Inflammatory macrophage (primary cell): ENCODE measurements at regions not wholly inside any gene's neighbourhood (a gene's known extent, or its start where the extent isn't known, plus 50 kb on each side); places are given as distances from the start of the nearest gene placed in this dataset.
"Not testable (repeated sequence)": the region's sequence is repeated elsewhere in the genome, so short reads cannot be mapped to it uniquely, and the experiment has no call there.

ENCODE experiments used
- DNase-seq, 2 donors: peaks; one replicate each; pipeline ENCODE4 v3.0.0-alpha.2; 2020 to 2022

- no peak for DNase-seq
Observed at GRCh38 chr7:131056007-131056406, 271.7 kb upstream of the MKLN1 start.

DNA sequence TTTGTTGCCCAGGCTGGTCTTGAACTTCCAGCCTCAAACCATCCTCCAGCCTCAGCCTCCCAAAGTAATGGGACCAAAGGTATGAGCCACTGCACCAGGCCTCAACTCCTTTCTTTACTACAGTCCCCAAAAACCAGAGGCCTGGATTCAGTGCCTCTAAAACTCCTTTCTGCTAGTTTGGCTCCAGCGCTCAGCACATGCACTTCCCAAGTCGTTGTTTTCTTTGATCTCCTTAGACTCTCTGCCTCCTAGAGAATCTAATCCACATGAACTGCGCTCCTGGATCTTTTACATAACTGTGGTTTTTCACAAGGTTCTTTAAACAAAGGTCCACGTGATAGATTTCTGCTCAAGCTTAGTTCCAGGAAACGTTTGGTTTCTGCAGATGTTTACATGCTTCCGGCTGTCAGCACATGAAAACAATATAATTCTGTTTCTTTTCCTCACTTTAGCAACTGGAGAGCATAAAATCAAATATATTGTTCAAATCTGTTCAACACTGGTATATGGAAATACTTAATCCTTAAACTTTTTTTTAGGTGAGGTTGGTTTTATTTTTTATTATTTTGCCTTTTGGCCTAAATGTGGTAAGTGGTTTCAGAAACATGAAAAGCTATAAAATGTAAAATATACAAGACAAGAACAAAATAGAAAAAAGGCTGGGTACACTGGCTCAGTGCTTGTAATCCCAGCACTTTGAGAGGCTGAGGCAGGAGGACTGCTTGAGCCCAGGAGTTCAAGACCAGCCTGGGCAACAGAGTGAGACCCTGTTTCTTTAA lies 270.5 kb upstream of the MKLN1 start:
- DNase-seq, result peak; percentile 54 to 66

GRCh38 chr7:131057794-131058070 lies 269.9 kb upstream of the MKLN1 start:
- no peak for DNase-seq

DNA sequence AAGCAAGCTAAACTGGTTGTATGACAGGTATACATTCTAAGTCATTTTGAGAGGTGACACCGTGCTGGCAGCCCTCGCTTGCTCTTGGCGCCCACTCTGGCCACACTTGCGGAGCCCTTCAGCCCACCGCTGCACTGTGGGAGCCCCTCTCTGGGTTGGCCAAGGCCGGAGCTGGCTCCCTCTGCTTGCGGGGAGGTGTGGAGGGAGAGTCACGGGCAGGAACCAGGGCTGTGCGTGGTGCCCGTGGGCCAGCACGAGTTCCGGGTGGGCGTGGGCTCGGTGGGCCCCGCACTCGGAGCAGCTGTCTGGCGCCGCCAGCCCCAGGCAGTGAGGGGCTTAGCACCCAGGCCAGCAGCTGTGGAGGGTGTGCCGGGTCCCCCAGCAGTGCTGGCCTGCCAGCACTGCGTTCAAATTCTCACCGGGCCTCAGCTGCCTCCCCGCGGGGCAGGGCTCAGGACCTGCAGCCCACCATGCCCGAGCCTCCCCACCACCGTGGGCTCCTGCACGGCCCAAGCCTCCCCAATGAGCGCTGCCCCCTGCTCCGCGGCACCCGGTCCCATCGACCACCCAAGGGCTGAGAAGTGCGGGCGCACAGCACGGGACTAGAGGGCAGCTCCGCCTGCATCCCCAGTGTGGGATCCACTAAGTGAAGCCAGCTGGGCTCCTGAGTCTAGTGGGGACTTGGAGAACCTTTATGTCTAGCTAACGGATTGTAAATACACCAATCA lies 269.0 kb upstream of the MKLN1 start:
- DNase-seq, result not testable (repeated sequence)

DNA sequence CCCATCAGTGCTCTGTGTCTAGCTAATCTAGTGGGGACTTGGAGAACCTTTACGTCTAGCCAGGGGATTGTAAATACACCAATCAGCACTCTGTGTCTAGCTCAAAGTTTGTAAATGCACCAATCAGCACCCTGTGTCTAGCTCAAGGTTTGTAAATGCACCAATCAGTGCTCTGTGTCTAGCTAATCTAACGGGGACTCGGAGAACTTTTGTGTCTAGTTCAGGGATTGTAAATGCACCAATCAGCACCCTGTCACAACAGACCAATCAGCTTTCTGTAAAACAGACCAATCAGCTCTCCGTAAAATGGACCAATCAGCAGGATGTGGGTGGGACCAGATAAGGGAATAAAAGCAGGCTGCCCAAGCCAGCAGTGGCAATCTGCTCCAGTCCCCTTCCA lies 268.3 kb upstream of the MKLN1 start:
- DNase-seq, result not testable (repeated sequence)

DNA sequence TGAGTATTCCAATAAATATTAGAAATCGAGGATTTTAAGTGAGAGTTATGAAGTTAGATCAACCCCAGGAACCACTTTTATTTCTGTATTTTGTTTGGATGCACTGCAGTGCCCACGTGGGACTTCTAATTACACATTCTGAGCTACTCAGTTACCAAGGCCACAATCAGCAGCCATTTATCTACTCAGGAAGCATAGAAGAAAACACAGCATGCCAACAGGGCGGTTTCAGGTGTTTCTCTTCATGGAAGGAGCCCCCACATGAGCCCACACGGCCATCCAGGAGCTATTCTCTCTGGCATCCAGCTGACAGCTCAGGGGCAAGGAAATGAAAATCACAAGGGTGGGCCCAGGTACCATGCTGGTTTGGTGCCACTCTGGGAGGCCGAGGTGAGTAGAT lies 266.5 kb upstream of the MKLN1 start:
- DNase-seq, result no peak

GRCh38 chr7:131061818-131062217 lies 265.9 kb upstream of the MKLN1 start:
- DNase-seq, result peak in 1 of 2 donors; percentile 34

- DNase-seq, result no peak
Observed at GRCh38 chr7:131066635-131067034, 261.0 kb upstream of the MKLN1 start.

- DNase-seq, result no peak
Observed at GRCh38 chr7:131067220-131067619, 260.5 kb upstream of the MKLN1 start.

DNA sequence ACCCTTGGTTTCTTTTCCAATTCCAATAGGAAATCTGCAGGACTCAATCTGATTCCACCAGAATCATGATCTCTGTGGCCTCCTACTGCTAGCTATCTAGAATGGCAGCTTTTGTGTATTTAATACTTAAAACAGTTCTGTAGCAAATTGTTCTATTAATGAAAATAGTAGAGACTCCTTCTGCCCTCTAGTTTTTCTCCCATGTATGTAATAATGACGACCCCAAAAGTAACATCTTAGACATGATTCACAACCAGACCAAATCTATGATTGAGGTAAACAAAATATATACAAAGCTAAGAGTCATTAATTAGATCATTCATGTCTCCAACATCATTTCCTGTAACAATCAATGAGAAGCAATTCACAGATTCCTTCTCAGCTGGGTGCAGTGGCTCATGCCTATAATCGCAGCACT lies 259.1 kb upstream of the MKLN1 start:
- no peak for DNase-seq

GRCh38 chr7:131071786-131072504 lies 255.7 kb upstream of the MKLN1 start:
- DNase-seq, result peak; percentile 21 to 63

GRCh38 chr7:131072505-131073091 lies 255.1 kb upstream of the MKLN1 start:
- DNase-seq, result peak in 1 of 2 donors; percentile 15

DNA sequence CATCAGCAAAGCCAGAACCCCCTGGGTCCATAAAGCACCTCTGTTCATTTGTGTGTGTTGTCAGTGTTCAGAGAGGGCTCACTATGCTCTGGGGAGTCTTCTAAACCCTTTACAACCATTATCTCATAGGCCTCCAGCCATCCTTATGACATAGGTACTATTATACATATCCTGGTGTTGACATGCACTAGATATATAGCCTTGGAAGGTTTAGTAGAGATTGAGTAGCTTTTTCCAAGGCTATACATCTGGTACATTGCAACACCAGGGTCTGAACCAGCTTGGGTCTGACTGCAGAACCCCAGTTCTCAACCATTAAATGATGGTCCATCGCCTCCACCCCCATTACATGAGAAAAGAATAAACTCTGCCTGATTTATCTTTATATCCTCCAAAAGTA lies 253.6 kb upstream of the MKLN1 start:
- DNase-seq, result no peak

- DNase-seq, result no peak
Observed at GRCh38 chr7:131074585-131074984, 253.1 kb upstream of the MKLN1 start.

DNA sequence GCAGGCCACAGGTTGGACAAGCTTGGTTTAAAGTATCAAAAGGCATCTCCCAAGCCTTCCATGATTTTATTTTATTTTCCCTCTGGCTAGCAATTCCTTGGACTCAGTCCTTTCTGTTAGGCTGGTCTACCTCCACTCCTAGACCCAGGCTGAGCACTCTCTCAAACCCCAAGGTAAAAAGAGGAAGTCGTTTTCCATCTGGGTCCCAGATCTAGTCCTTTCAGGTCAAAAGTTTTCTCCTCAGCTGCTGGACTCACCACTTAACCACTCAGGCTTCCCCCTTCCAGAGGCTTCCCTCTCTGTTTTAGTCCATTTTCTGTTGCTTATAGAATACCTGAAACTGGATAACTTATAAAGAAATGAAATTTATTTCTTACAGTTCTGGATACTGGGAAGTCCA lies 252.3 kb upstream of the MKLN1 start:
- DNase-seq, result no peak

DNA sequence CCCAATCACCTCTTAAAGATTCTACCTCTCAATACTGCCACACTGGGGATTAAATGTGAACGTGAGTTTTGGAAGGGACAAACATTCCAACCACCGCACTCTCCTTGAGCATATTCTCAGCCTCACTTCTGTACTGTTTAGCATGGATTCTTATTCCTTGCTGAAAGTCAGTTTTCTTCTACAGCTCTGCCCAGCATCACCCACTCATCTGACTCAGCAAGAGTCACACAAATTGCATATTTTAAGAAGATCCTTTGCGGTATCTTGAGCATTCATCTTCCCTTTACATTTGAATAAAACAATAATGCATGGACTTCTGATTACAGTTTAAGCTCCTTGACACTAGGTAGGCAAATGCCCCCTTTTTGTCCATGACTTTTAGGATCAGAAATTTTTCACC lies 251.6 kb upstream of the MKLN1 start:
- peak in 1 of 2 donors; percentile 63 for DNase-seq

GRCh38 chr7:131076711-131077181 lies 250.9 kb upstream of the MKLN1 start:
- no peak for DNase-seq

DNA sequence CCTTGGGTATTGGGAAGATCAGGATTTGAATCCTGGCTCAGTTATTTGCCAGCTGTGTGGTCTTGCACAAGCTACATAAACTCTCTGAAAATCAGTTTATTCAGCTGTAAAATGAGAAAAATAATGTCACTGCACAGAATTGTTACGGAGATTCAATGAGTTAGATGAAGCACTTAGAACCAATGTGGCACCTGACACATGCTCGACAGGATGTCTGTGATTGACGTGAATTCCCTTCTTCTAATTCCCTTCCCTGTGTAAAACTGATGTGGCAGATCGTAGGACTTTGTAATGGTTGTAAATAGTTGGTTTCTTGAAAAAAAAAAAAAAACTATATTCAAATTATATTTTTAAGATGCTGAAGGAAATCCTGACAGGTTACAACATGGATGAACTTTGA lies 249.9 kb upstream of the MKLN1 start:
- no peak for DNase-seq

GRCh38 chr7:131080754-131081153 lies 246.9 kb upstream of the MKLN1 start:
- no peak for DNase-seq

GRCh38 chr7:131081308-131081707 lies 246.4 kb upstream of the MKLN1 start:
- DNase-seq, result no peak

DNA sequence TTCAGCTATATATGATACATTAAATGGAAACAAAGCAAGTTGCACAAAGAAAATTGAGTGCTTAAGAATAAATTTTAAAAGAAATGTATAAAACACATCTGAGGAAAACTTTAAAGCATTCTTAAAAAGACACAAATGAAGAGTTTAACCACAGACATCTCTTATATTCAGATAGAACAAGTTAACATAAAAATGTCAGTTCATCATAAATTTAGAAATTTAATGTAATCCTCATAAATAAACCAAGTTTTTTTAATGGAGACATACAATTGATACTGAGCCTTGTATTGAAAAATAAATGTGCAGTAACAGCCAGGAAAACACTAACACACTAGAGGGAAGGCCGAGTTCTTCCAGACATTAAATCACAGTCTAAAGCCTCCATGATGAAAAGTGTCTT lies 243.9 kb upstream of the MKLN1 start:
- DNase-seq, result no peak

DNA sequence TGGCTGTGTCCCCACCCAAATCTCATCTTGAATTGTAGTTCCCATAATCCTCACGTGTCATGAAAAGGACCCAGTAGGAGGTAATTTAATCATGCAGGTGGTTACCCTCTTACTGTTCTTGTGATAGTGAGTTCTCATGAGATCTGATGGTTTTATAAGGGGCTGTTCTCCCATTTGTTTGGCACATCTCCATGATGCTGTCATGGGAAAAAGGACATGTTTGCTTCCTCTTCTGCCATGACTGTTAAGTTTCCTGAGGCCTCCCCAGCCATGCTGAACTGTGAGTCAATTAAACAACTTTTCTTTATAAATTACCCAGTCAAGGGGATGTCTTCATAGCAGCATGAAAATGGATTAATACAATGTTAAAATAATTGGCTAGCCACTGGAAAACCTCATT lies 243.3 kb upstream of the MKLN1 start:
- DNase-seq, result not testable (repeated sequence)
